Right renal cortex interstitium (tissue), 3 donors: ENCODE measurements at regions not wholly inside any gene's neighbourhood (a gene's known extent, or its start where the extent isn't known, plus 50 kb on each side); places are given as distances from the start of the nearest gene placed in this dataset.

ENCODE experiments used
- DNase-seq, 3 donors: peaks; one replicate each; pipeline ENCODE4 v3.0.0-alpha.2; 2013; ENCODE audit warnings: low read depth in 3 of 3, low spot score in 2 of 3

DNA sequence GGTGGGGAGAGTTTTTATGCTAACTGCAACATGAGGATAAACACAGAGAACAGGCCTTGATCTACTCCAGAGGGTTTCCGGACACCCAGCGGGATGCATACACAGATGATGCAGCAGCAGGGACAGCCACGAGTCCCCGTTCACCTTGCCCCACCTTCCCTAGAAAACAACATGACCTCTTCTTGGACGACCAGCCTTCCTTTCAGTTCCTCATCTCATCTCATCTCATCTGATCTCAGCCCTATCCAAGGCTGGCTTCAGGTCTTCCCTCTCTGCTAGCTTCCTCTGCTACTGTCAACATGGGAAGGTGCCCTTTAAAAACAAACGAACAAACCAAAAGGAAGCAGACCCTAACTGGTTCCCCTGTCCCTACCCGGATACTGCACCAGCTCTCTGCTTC lies 1356.2 kb downstream of the TBC1D22A start:
- DNase-seq: no peak

- DNase-seq: no peak
Measured at GRCh38 chr22:48116871-48117270, 1354.4 kb downstream of the TBC1D22A start.

DNA sequence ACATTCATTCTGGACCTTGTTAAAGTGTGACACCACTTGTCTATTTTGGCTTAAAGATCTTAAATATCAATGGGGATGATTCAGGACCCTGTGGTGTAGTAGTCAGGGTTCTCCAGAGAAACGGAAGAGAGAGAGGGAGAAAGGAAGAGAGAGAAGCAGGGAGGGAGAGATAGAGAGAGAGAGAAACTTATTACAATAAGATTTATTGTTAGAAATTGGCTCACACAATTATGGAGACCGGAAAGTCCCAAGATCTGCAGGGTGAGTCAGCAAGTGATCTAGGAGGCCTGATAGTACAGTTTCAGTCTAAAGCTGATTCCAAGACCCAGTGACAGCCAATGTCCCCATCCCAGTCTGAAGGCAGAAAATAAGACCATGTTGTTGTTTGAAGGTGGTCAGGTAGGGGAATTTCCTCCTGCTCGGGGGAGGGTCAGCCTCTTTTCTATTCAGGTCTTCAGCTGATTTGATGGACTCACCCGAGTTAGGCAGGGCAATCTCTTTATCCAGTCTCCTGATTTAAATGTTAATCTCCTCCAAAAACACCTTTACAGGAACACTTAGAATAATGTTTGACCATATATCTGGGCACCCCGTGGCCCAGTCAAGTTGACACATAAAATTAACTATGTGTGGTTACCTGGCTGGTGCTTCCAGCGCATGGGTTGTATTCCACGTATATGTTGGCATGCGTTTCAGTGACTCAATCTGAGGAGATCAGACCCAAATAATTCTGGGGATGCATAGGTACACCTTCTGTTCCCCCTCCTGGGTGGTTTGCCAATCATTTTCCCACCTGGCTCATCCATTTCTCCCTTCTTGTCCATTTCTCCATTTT lies 1350.5 kb downstream of the TBC1D22A start:
- no peak for DNase-seq

GRCh38 chr22:48106715-48107259 lies 1344.3 kb downstream of the TBC1D22A start:
- no peak for DNase-seq

- no peak for DNase-seq
Measured at GRCh38 chr22:48106215-48106614, 1343.8 kb downstream of the TBC1D22A start.

DNA sequence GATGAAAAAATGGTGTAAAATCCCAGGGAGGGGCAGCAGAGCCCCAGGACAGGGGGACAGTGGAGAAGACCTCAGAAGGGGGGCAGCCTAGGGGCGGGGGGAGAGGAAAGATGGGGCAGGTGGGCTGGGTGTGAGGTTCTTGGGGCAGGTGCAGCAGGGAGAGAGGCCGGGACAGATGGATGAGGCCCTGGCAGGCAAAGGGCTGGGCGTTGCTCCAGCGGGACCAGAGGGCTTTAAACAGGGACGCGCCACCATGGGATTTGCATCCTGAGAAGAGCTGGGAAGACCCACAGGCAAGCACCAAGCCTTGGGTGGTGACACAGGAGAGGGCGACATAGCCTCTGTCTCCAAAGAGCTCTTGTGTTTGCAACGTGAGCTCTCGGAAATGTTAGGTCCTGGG lies 1342.8 kb downstream of the TBC1D22A start:
- no peak for DNase-seq

DNA sequence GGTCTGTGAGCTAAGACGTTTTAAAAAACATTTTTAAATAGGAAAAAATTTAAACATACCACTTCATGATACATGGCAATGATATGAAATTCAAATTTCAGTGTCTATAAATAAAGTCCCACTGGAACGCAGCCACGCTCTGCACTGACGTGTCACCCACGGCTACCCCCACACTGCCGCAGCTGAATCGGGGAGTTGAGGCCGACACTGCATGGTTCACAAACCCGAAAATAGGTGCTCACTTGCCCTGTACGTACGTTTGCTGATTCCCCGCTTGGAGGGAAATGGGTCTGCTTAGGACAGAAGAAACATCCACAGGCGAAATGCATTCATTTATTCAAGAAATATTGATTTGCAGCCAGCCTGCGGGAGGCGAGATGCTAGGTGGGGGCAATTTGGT lies 1342.3 kb downstream of the TBC1D22A start:
- no peak for DNase-seq

DNA sequence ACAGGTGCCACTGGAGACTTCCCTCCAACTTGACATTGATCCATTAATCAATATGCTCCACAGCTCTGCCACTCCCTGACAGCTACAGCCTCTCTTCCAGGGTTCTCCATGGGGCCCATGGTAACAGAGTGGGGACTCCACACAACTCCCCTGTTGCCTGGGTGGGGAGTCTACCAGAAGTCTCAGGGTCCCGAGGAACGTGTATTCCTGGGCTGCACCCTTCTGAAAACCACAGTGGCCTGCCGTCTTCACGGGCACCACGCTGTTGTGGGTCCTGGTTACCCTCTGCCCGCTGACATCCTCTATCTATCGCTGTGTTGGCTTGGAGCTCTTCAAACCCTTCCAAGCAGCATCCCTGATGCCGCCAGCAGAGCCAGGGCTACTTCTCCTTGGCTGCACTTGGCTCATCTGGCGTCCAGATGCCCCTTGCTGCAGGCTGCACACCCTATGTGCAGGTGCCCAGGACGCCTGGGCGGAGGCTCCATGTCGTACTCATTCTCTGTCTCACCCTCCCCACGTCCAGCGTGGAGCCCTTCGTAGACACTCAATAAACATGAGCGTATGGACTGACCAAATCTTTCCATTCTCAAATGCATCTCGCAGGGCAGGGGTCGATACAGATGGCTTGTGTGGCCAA lies 1341.8 kb downstream of the TBC1D22A start:
- no peak for DNase-seq

DNA sequence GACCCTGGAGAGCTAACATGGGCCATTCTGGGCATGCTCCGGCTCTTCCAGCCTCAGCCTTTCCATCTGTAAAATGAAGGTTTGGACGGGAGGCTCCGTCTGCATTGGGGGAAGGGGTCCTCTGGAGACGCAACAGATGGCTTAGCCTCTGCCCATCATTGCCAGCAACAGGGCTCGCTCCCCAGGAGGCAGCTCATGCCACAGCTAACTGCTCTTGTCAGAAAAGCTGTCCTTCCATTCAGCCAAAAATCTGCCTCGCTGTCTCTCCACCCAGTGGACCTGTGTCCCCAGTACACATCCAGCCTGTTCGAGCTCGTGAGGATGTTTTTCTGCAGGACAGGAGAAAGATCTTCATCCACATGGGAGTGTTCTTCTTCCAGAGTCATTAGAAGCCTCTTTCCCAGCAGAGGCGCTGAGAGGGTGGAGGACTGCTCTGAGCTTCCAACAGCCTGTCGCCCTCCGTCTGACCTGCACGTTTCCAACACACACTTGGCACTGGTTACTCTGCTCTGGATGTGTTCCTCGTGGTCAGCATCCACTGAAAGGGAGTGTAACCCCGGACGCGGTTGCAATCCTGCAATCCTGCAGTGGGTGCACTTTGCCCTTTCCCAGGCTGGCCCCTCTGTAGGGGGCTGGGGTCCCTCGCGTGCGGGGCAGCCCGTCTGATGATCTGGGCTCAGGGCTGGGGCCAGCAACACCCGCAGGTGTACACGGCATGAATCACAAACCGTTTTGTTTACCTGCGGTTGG lies 1340.9 kb downstream of the TBC1D22A start:
- no peak for DNase-seq

- no peak for DNase-seq
Measured at GRCh38 chr22:48102581-48102980, 1340.1 kb downstream of the TBC1D22A start.

DNA sequence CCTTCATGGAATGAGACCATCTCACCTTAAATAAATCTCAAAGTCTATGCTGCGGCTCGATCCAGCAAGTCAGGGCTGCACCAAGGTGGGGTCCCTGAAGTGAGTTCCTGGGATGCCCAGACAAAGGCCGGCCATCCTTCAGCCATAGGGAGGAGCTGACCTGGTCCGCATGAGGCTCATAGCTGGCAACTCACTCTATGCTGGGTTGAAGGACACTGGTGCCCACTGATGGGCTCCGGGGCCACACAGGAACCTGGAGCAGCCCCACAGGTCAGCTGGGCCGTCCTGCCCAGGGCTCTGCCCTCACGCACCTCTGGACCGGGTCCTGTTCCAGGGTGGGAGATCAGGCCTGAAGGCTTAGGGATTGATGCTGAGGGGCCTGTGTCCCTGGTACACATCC lies 1339.3 kb downstream of the TBC1D22A start:
- DNase-seq: no peak

DNA sequence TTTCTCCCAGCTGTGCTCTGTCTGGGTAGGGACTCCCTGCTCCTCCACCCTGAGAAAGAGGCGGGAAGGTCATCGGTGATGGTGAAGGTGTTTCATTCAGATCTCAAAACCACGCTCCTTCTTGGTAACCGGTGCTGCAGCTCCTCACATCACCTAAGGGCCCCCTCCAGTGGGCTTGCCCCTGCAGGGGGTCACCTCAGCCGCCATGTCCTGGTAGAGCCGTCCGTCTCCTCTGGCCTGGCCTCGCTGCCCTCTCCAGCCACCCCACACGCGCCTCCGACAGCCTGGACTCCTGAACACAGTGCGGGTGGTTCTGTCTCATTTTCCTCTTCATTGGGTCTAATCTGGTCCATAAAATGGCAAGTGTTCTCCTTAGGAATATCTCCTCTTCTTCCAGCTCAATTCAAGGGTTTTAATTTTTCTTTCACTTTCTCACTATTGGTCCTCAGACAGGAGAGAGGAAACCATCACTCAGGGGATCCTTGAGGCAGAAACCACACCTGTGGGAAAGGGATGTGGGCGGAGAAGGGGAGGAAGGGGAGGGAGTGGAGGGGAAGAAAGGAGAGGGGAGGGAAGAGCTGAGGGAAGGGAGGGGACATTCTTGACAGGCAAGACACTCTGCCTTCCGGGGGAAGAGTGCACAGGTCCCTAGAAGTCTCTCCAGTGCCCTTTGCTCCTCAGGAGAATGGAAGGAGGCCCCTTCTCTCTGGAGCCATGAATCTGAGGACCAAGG lies 1338.4 kb downstream of the TBC1D22A start:
- no peak for DNase-seq

DNA sequence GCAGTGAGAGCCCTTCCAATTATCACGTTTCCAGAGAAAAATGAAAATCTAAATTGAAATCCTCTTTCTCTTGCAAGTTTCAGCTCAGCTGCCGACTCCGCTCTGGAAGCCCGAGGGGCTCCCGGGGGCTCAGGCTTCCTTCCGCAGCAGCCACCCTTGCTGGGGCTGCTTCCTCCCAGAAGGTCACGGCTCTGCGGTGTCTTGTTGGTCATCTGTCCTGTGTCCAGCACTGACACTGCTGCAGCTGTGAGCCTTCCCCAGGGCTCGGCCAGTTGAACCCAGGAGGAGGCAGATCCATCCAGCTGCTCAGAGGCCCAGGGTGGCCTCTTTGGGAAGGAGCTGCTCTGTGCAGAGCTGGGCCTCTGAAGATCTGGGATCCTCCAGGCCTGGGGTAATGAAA lies 1337.2 kb downstream of the TBC1D22A start:
- no peak for DNase-seq

GRCh38 chr22:48099251-48099650 lies 1336.8 kb downstream of the TBC1D22A start:
- DNase-seq: no peak

- no peak for DNase-seq
Measured at GRCh38 chr22:48098921-48099245, 1336.4 kb downstream of the TBC1D22A start.

GRCh38 chr22:48098243-48098920 lies 1335.9 kb downstream of the TBC1D22A start:
- DNase-seq: no peak

- no peak for DNase-seq
Measured at GRCh38 chr22:48097723-48098122, 1335.3 kb downstream of the TBC1D22A start.

DNA sequence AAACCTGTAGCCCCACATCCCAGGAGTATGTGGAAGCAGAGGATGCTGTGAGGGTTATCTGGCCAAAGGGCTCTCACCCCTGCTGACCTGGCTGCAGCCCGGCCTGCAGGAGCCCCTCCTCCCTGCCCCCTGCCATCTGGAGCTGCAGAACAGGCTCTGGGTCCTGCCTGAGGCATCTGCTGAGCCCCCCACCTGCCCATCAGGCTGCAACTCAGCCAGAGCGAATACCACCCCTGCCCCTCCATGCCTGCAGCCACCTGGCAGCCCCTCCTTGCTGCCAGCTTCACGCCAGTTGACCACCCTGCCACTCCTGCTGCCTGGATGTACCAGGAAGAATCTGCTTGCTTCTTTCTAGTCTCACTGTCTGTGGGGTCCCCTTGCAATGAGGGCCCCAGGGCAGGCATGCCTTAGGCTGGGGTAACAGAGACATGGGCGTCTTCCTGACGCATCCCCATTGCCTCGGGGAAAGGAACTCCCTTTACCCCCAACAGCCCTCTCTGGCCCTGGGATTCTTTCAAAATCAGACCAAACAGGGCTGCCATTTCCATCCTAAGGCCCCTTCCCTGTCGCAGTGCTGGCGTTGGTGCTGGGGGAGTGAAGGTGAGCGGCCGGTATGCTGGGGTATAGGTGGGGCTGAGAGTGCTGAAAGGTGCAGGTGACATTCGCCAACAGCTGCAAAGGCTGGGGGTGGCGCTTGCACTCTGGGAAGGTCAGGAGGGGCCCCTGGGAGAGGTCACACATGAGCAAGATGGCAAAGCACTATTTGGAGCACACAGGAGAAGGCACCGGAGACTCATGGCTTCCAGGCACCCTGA lies 1334.6 kb downstream of the TBC1D22A start:
- DNase-seq: no peak

- DNase-seq: no peak
Measured at GRCh38 chr22:48096411-48096810, 1334.0 kb downstream of the TBC1D22A start.
